Mammary epithelial cell (primary cell): ENCODE measurements at regions not wholly inside any gene's neighbourhood (a gene's known extent, or its start where the extent isn't known, plus 50 kb on each side); places are given as distances from the start of the nearest gene placed in this dataset.

Experiments
- EZH2 ChIP-seq: IDR thresholded peaks from 2 replicates; pipeline ENCODE4 v1.6.1; 2012; ENCODE audit warnings: low read length, inconsistent platforms, borderline replicate concordance
- TF ChIP-seq, protein P1 (sequence below), 2 donors: IDR thresholded peaks in 1 of 2; conservative IDR thresholded peaks in 1 of 2; 2 replicates each; pipeline ENCODE4 v1.5.1; 2011 to 2012; ENCODE audit warnings: inconsistent platforms in 2 of 2, low read length in 2 of 2, mild to moderate bottlenecking in 2 of 2, control low read depth in 1 of 2, low read depth in 1 of 2; ENCODE audit not compliant: insufficient read depth in 1 of 2; ENCODE audit errors: extremely low read depth in 1 of 2

DNA sequence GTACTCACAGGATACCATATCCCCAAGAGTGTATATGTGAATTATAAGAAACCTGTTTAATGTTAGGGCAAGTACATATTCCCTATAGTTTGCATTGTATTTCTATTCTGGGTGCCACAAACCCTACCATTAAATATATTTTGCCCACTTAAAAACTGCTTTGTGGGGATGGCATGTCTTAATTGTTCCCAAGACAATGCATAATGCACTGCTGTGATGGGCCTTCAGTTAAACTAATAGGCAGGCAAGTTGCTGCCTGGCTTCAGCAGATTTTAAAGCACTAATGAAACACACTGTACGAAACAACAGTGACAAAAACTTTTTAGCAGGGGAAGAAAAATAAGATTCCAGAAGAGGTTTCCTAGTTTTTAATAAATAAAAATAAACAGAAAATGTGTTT is 104.8 kb upstream of the VRK2 start:
- TF ChIP-seq, protein P1, sequence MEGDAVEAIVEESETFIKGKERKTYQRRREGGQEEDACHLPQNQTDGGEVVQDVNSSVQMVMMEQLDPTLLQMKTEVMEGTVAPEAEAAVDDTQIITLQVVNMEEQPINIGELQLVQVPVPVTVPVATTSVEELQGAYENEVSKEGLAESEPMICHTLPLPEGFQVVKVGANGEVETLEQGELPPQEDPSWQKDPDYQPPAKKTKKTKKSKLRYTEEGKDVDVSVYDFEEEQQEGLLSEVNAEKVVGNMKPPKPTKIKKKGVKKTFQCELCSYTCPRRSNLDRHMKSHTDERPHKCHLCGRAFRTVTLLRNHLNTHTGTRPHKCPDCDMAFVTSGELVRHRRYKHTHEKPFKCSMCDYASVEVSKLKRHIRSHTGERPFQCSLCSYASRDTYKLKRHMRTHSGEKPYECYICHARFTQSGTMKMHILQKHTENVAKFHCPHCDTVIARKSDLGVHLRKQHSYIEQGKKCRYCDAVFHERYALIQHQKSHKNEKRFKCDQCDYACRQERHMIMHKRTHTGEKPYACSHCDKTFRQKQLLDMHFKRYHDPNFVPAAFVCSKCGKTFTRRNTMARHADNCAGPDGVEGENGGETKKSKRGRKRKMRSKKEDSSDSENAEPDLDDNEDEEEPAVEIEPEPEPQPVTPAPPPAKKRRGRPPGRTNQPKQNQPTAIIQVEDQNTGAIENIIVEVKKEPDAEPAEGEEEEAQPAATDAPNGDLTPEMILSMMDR (conservative IDR thresholded peaks at IDR 0.05 in 1 of 2, IDR thresholded peaks at IDR 0.05 in 1 of 2; ENCODE audit: extremely low read depth in 1 of 2, insufficient read depth in 1 of 2, low read depth in 1 of 2, low read length in 2 of 2) = no peak
- TF ChIP-seq EZH2 = no peak
